22Rv1 (cell line): ENCODE measurements at regions not wholly inside any gene's neighbourhood (a gene's known extent, or its start where the extent isn't known, plus 50 kb on each side); places are given as distances from the start of the nearest gene placed in this dataset.
"Not testable (repeated sequence)": the region's sequence is repeated elsewhere in the genome, so short reads cannot be mapped to it uniquely, and the experiment has no call there.

Source experiments
- H3K27ac ChIP-seq: fragments of 450-650 bp; 2 replicates; pipeline ENCODE4 v1.5.1; 2017
- CTCF ChIP-seq: fragments of 450-650 bp; IDR thresholded peaks from 2 replicates; pipeline ENCODE4 v1.5.1; 2017; ENCODE audit warnings: mild to moderate bottlenecking
- ZFX ChIP-seq: fragments of 450-650 bp; IDR thresholded peaks from 2 replicates; pipeline ENCODE4 v1.6.1; 2017; ENCODE audit warnings: antibody characterized with exemption, borderline replicate concordance

- TF ChIP-seq CTCF, result no peak
- TF ChIP-seq ZFX, result no peak
- H3K27ac ChIP-seq, result no peak overlapping the region
Measured at GRCh38 chr3:137172728-137173127, 214.9 kb downstream of the IL20RB start.

GRCh38 chr3:137174514-137174913 is 216.7 kb downstream of the IL20RB start:
- H3K27ac ChIP-seq, result no peak overlapping the region
- no peak for TF ChIP-seq CTCF
- TF ChIP-seq ZFX, result no peak

GRCh38 chr3:137180220-137180619 is 222.4 kb downstream of the IL20RB start:
- TF ChIP-seq CTCF, result no peak
- TF ChIP-seq ZFX, result no peak
- no peak overlapping the region for H3K27ac ChIP-seq

- no peak overlapping the region for H3K27ac ChIP-seq
- no peak for TF ChIP-seq CTCF
- no peak for TF ChIP-seq ZFX
Measured at GRCh38 chr3:137191133-137191923, 233.5 kb downstream of the IL20RB start.

- TF ChIP-seq ZFX (no peak), CTCF (no peak)
Measured at GRCh38 chr3:137191951-137192350, 234.2 kb downstream of the IL20RB start.

GRCh38 chr3:137194301-137194700 is 236.5 kb downstream of the IL20RB start:
- H3K27ac ChIP-seq, result no peak overlapping the region
- no peak for TF ChIP-seq ZFX
- no peak for TF ChIP-seq CTCF

More at GRCh38 chr3:137191951-137192350, 234.2 kb downstream of the IL20RB start:
- no peak overlapping the region for H3K27ac ChIP-seq

GRCh38 chr3:137198374-137198773 is 240.6 kb downstream of the IL20RB start:
- not testable (repeated sequence) for H3K27ac ChIP-seq

- no peak for TF ChIP-seq ZFX
- TF ChIP-seq CTCF, result no peak
- no peak overlapping the region for H3K27ac ChIP-seq
Measured at GRCh38 chr3:137199678-137200077, 241.9 kb downstream of the IL20RB start.
